Activated naive CD8-positive, alpha-beta T cell (primary cell): ENCODE measurements at regions not wholly inside any gene's neighbourhood (a gene's known extent, or its start where the extent isn't known, plus 50 kb on each side); places are given as distances from the start of the nearest gene placed in this dataset.
"Not testable (repeated sequence)": the region's sequence is repeated elsewhere in the genome, so short reads cannot be mapped to it uniquely, and the experiment has no call there.

Source experiments
- H3K27ac Mint-ChIP-seq: one replicate; pipeline ENCODE4 v1.8.0; 2021; ENCODE audit warnings: mixed read lengths
- H3K27me3 Mint-ChIP-seq: one replicate; pipeline ENCODE4 v1.8.0; 2021; ENCODE audit warnings: mixed read lengths
- H3K36me3 Mint-ChIP-seq: one replicate; pipeline ENCODE4 v1.8.0; 2021; ENCODE audit warnings: mixed read lengths
- H3K4me1 Mint-ChIP-seq: one replicate; pipeline ENCODE4 v1.8.0; 2021; ENCODE audit warnings: low read depth, mixed read lengths
- H3K4me3 Mint-ChIP-seq: one replicate; pipeline ENCODE4 v1.8.0; 2021; ENCODE audit warnings: mild to moderate bottlenecking, mixed read lengths
- H3K9me3 Mint-ChIP-seq: one replicate; pipeline ENCODE4 v1.8.0; 2021; ENCODE audit warnings: low read depth, mixed read lengths

GRCh38 chr2:101580528-101580927 is 105.6 kb upstream of the RFX8 start:
- Mint-ChIP-seq H3K27me3 (no peaks in the 10 kb centered on the region), H3K4me1 (peaks cover 25% of the 10 kb centered on the region), H3K4me3 (no peak overlapping the region), H3K9me3 (peaks cover 8% of the 10 kb centered on the region), H3K36me3 (peaks cover 8% of the 10 kb centered on the region), H3K27ac (no peak overlapping the region)

GRCh38 chr2:101578671-101579070 is 103.8 kb upstream of the RFX8 start:
- peaks cover 25% of the 10 kb centered on the region for H3K4me1 Mint-ChIP-seq
- peaks cover 1% of the 10 kb centered on the region for H3K9me3 Mint-ChIP-seq
- no peaks in the 10 kb centered on the region for H3K27me3 Mint-ChIP-seq
- H3K4me3 Mint-ChIP-seq: no peak overlapping the region
- H3K27ac Mint-ChIP-seq: no peak overlapping the region
- H3K36me3 Mint-ChIP-seq: peaks cover 5% of the 10 kb centered on the region

GRCh38 chr2:101578135-101578534 is 103.2 kb upstream of the RFX8 start:
- H3K4me3 Mint-ChIP-seq, H3K9me3 Mint-ChIP-seq: not testable (repeated sequence)
- H3K4me1 Mint-ChIP-seq: peaks cover 25% of the 10 kb centered on the region

GRCh38 chr2:101577173-101577572 is 102.3 kb upstream of the RFX8 start:
- Mint-ChIP-seq H3K27ac (no peak overlapping the region), H3K36me3 (peaks cover 5% of the 10 kb centered on the region), H3K4me3 (no peak overlapping the region), H3K27me3 (no peaks in the 10 kb centered on the region), H3K4me1 (peaks cover 28% of the 10 kb centered on the region), H3K9me3 (peaks cover 3% of the 10 kb centered on the region)

More at GRCh38 chr2:101578135-101578534, 103.2 kb upstream of the RFX8 start:
- not testable (repeated sequence) for H3K27me3 Mint-ChIP-seq, H3K27ac Mint-ChIP-seq, H3K36me3 Mint-ChIP-seq

- Mint-ChIP-seq H3K4me1 (peaks cover 48% of the 10 kb centered on the region), H3K27me3 (no peaks in the 10 kb centered on the region), H3K9me3 (peaks cover 5% of the 10 kb centered on the region), H3K36me3 (no peaks in the 10 kb centered on the region), H3K4me3 (no peak overlapping the region), H3K27ac (no peak overlapping the region)
Observed at GRCh38 chr2:101574622-101575021, 99.7 kb upstream of the RFX8 start.

- H3K4me3 Mint-ChIP-seq: no peak overlapping the region
Observed at GRCh38 chr2:101571951-101572350, 97.0 kb upstream of the RFX8 start.

GRCh38 chr2:101569886-101570520 is 95.1 kb upstream of the RFX8 start:
- Mint-ChIP-seq H3K4me1 (peaks cover 51% of the 10 kb centered on the region), H3K36me3 (no peaks in the 10 kb centered on the region), H3K4me3 (no peak overlapping the region), H3K27me3 (no peaks in the 10 kb centered on the region), H3K9me3 (peaks cover 5% of the 10 kb centered on the region), H3K27ac (no peak overlapping the region)

More at GRCh38 chr2:101571951-101572350, 97.0 kb upstream of the RFX8 start:
- H3K36me3 Mint-ChIP-seq: no peaks in the 10 kb centered on the region
- peaks cover 5% of the 10 kb centered on the region for H3K9me3 Mint-ChIP-seq
- H3K27me3 Mint-ChIP-seq: no peaks in the 10 kb centered on the region
- H3K4me1 Mint-ChIP-seq: peaks cover 45% of the 10 kb centered on the region
- H3K27ac Mint-ChIP-seq: no peak overlapping the region

GRCh38 chr2:101568969-101569368 is 94.1 kb upstream of the RFX8 start:
- Mint-ChIP-seq H3K27me3 (no peaks in the 10 kb centered on the region), H3K27ac (no peak overlapping the region), H3K4me3 (no peak overlapping the region), H3K36me3 (no peaks in the 10 kb centered on the region), H3K9me3 (peaks cover 5% of the 10 kb centered on the region), H3K4me1 (peaks cover 58% of the 10 kb centered on the region)

GRCh38 chr2:101566632-101567228 is 91.8 kb upstream of the RFX8 start:
- H3K4me1 Mint-ChIP-seq: peaks cover 65% of the 10 kb centered on the region
- H3K4me3 Mint-ChIP-seq: no peak overlapping the region
- H3K9me3 Mint-ChIP-seq: no peaks in the 10 kb centered on the region
- no peaks in the 10 kb centered on the region for H3K36me3 Mint-ChIP-seq
- no peaks in the 10 kb centered on the region for H3K27me3 Mint-ChIP-seq
- no peak overlapping the region for H3K27ac Mint-ChIP-seq

GRCh38 chr2:101563849-101564248 is 88.9 kb upstream of the RFX8 start:
- no peaks in the 10 kb centered on the region for H3K9me3 Mint-ChIP-seq
- H3K27ac Mint-ChIP-seq: no peak overlapping the region
- no peaks in the 10 kb centered on the region for H3K27me3 Mint-ChIP-seq
- peaks cover 61% of the 10 kb centered on the region for H3K4me1 Mint-ChIP-seq
- peaks cover 4% of the 10 kb centered on the region for H3K36me3 Mint-ChIP-seq
- H3K4me3 Mint-ChIP-seq: no peak overlapping the region

- Mint-ChIP-seq H3K9me3 (no peaks in the 10 kb centered on the region), H3K27me3 (no peaks in the 10 kb centered on the region), H3K27ac (peak overlapping the region; percentile 50), H3K4me1 (peaks cover 43% of the 10 kb centered on the region), H3K36me3 (peaks cover 4% of the 10 kb centered on the region), H3K4me3 (no peak overlapping the region)
Observed at GRCh38 chr2:101560780-101561315, 85.9 kb upstream of the RFX8 start.

- Mint-ChIP-seq H3K27ac (no peak overlapping the region), H3K27me3 (no peaks in the 10 kb centered on the region), H3K36me3 (peaks cover 4% of the 10 kb centered on the region), H3K9me3 (no peaks in the 10 kb centered on the region), H3K4me1 (peaks cover 33% of the 10 kb centered on the region), H3K4me3 (no peak overlapping the region)
Observed at GRCh38 chr2:101559551-101559950, 84.6 kb upstream of the RFX8 start.

GRCh38 chr2:101558740-101559525 is 84.0 kb upstream of the RFX8 start:
- no peak overlapping the region for H3K4me3 Mint-ChIP-seq

GRCh38 chr2:101556033-101556459 is 81.1 kb upstream of the RFX8 start:
- Mint-ChIP-seq H3K36me3 (peaks cover 4% of the 10 kb centered on the region), H3K27ac (no peak overlapping the region), H3K4me1 (peaks cover 22% of the 10 kb centered on the region), H3K9me3 (no peaks in the 10 kb centered on the region), H3K4me3 (no peak overlapping the region), H3K27me3 (no peaks in the 10 kb centered on the region)

More at GRCh38 chr2:101558740-101559525, 84.0 kb upstream of the RFX8 start:
- Mint-ChIP-seq H3K27me3 (no peaks in the 10 kb centered on the region), H3K9me3 (no peaks in the 10 kb centered on the region), H3K36me3 (peaks cover 4% of the 10 kb centered on the region), H3K27ac (no peak overlapping the region), H3K4me1 (peaks cover 31% of the 10 kb centered on the region)

GRCh38 chr2:101551336-101551888 is 76.5 kb upstream of the RFX8 start:
- H3K36me3 Mint-ChIP-seq: no peaks in the 10 kb centered on the region
- H3K27ac Mint-ChIP-seq: no peak overlapping the region
- H3K27me3 Mint-ChIP-seq: no peaks in the 10 kb centered on the region
- peaks cover 15% of the 10 kb centered on the region for H3K4me1 Mint-ChIP-seq
- H3K9me3 Mint-ChIP-seq: no peaks in the 10 kb centered on the region
- no peak overlapping the region for H3K4me3 Mint-ChIP-seq
